IPS-15b (cell line): ENCODE measurements at regions not wholly inside any gene's neighbourhood (a gene's known extent, or its start where the extent isn't known, plus 50 kb on each side); places are given as distances from the start of the nearest gene placed in this dataset.
"Not testable (repeated sequence)": the region's sequence is repeated elsewhere in the genome, so short reads cannot be mapped to it uniquely, and the experiment has no call there.

Experiments
- H3K27me3 ChIP-seq: one replicate; pipeline ENCODE4 v1.6.1; 2013; ENCODE audit warnings: low read length; ENCODE audit not compliant: control insufficient read depth, insufficient read depth
- H3K36me3 ChIP-seq: one replicate; pipeline ENCODE4 v1.6.1; 2013; ENCODE audit warnings: low read length; ENCODE audit not compliant: control insufficient read depth, insufficient read depth
- H3K4me1 ChIP-seq: one replicate; pipeline ENCODE4 v1.6.1; 2013; ENCODE audit warnings: mild to moderate bottlenecking, low read length; ENCODE audit not compliant: control insufficient read depth, insufficient read depth
- H3K4me3 ChIP-seq: one replicate; pipeline ENCODE4 v1.5.1; 2013; ENCODE audit warnings: low read depth, low read length
- H3K9ac ChIP-seq: one replicate; pipeline ENCODE4 v1.6.1; 2013; ENCODE audit warnings: low read depth, mild to moderate bottlenecking, low read length
- H3K9me3 ChIP-seq: one replicate; pipeline ENCODE4 v1.6.1; 2013; ENCODE audit warnings: mild to moderate bottlenecking, low read length; ENCODE audit not compliant: control insufficient read depth, insufficient read depth

DNA sequence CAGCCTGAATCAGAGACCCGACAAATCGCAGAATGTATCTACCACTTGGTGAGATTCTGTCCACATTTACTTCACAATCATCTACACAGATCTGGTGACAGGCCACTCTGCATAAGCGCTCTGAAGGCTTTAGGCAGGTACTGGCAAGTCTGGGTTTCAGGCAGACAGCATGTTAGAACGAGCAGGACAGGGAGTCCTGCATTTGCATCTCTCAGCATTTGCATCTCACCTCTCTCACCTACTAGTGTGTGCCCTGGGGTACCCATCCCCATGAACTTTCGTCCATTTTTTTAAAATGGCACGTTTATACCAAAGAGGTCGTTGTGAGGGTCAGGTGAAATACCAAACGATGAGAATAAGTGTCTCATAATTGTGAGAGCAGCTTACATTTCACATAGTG, 108.2 kb downstream of the SPATA31A1 start:
- H3K4me1 ChIP-seq, H3K36me3 ChIP-seq, H3K27me3 ChIP-seq, H3K9ac ChIP-seq, H3K9me3 ChIP-seq: not testable (repeated sequence)
- H3K4me3 ChIP-seq, result peak overlapping the region; percentile 30

DNA sequence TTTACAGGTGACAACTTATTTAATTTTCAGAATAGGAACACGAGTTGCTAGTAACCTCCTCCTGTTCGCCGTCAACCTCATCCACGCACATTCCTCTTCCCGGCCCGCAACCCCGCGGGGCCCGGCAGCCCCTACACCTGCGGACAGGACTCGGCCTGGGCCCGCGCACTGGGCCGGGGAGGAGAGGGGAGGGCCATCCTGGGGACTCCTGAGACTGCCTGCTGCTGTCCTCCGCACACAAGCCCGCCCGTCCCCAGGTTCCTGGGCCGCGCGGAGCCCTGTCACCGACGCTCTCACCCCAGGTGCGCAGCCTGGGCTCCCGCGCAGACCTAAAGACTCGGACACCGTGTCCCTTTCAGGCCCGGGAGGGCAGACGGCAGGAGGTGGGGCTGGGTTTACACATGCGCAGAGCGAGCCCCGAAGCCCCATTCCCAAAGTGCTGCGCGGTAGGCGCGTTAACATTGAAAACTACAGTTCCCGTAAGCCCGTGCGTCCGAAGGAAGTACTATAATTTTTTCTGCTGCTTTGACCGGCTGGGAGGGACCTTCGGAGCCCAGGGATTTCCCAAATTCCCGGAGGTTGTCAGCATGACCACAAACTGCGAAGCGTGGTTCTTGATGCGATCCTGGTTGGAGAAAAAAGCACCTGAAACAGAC, 108.8 kb downstream of the SPATA31A1 start:
- H3K4me3 ChIP-seq, result peak overlapping the region; percentile 30
- H3K36me3 ChIP-seq, H3K9ac ChIP-seq, H3K4me1 ChIP-seq, H3K27me3 ChIP-seq, H3K9me3 ChIP-seq: not testable (repeated sequence)

DNA sequence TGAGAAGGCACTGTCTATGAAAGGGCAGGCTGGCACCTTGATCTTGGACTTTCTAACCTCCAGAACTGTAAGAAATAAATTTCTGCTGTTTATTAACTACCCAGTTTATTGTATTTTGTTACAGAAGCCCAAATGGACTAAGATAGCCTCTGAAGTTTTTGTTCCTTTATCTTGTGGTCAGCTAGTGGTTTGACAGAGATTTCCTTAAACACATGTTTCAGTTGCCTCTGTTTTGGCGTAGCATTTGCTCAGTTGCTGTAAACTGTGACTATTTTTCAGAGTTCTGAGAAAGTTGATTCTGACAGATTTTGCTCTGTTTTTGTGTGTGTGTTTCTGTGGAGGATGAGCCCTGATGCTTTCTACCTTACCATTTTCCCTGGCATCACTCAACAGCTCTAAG, 119.0 kb downstream of the SPATA31A1 start:
- not testable (repeated sequence) for H3K9ac ChIP-seq, H3K36me3 ChIP-seq, H3K4me1 ChIP-seq, H3K27me3 ChIP-seq, H3K4me3 ChIP-seq, H3K9me3 ChIP-seq

DNA sequence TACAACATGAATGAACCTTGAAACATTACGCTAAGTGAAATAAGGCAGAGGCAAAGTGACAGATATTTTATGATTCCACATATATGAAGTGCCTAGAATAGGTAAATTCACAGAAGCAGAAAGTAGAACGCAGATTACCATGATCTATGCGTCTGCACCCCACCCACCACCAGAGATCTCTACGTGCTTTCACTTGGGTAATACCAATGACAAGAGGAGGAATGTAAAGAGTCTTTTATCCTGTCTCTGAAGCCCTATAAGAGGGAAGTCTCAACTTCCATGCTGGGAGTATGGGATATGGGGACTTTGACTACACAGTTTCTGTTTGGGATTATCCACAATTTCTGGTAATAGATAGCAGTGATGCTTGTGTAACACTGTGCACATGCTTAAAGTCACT, 127.6 kb downstream of the SPATA31A1 start:
- not testable (repeated sequence) for H3K4me3 ChIP-seq, H3K4me1 ChIP-seq, H3K9me3 ChIP-seq, H3K27me3 ChIP-seq, H3K36me3 ChIP-seq, H3K9ac ChIP-seq

DNA sequence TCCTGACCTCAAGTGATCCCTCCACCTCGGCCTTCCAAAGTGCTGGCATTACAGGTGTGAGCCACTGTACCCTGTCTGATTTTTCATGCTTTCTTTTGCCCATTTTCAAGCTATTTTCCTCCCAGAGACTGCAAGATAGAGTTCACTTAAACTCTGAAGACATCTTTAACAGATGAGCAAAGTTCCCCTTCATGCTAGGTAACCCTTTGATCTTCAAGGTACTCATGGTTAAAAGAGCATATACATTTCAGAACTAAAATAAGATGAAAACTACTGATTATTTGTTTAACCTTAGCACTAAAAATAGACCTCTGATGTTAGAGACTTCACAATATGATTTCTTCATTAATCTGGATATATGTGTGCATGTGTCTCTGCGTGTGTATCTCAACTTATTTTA, 128.4 kb downstream of the SPATA31A1 start:
- H3K9me3 ChIP-seq, H3K4me3 ChIP-seq, H3K9ac ChIP-seq, H3K36me3 ChIP-seq, H3K27me3 ChIP-seq, H3K4me1 ChIP-seq: not testable (repeated sequence)

DNA sequence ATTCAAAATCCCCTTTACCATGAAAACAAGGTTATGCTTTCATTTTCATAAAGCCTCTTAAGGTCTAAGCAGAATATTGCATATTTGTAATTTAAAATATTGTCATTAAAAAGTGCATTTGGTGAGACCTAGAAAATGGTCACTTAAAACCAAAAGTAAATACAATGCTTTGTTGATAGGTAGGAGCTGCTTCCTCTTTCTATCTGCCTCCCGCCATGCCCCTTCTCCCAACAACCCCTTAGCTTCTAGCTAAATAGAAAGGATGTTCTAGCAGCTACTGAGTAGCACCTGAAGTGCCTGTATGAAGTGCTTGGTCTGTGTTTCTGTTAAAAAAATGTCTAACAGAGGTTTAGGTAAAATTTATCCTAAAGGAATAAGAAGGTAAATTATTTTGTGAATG, 128.8 kb downstream of the SPATA31A1 start:
- H3K9ac ChIP-seq, H3K4me3 ChIP-seq, H3K9me3 ChIP-seq, H3K4me1 ChIP-seq, H3K27me3 ChIP-seq, H3K36me3 ChIP-seq: not testable (repeated sequence)

DNA sequence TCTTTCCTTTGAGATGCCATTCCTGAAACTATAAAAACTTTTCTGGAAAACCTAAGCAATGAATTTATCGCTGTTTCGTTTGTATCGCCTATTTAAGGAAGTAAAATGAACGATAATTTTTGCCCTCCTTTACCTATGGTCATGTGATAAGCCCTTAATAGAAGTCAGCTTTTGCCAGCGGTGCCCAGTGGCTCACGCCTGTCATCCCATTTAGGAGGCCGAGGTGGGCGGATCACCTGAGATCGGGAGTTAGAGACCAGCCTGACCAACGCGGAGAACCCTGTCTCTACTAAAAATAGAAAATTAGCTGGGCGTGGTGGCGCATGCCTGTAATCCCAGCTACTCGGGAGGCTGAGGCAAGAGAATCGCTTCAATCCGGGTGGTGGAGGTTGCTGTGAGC, 132.0 kb downstream of the SPATA31A1 start:
- H3K4me1 ChIP-seq, H3K36me3 ChIP-seq, H3K9me3 ChIP-seq, H3K4me3 ChIP-seq, H3K27me3 ChIP-seq, H3K9ac ChIP-seq: not testable (repeated sequence)

DNA sequence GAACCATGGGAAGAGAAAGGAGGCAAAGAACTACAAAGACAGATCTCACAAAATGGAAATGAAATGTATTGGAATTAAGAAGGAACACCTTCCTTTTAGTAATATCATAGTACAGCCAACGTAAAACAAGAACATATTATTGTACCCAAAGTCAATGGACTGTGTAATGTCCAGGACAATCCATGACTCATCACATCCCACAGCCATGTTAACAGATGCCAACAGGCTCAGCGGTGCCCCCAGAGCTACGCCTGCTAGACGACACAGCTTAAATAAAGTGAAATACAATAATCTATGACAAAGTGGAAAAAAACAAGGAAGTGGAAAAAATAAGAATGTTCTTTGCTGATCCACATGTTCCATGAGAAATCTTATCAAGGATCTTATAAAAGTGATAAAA, 140.8 kb downstream of the SPATA31A1 start:
- H3K4me3 ChIP-seq, H3K27me3 ChIP-seq, H3K4me1 ChIP-seq, H3K36me3 ChIP-seq, H3K9me3 ChIP-seq, H3K9ac ChIP-seq: not testable (repeated sequence)

DNA sequence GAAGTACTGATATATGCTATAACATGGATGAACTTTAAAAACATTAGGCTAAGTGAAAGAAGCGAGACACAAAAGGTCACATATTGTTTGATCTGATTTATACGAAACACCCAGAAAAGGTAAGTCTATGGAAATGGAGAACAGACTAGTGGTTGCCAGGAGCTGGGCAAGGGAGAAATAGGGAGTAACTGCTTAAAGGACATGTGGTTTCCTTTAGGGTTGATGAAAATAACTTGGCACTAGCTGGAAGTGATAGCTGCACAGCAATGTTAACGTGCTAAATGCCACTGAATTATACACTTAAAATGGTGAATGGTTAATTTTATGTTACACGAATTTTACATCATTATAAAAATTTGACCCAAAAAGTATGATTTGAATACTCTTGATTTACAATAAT, 147.7 kb downstream of the SPATA31A1 start:
- not testable (repeated sequence) for H3K9me3 ChIP-seq, H3K4me3 ChIP-seq, H3K4me1 ChIP-seq, H3K9ac ChIP-seq, H3K36me3 ChIP-seq, H3K27me3 ChIP-seq

DNA sequence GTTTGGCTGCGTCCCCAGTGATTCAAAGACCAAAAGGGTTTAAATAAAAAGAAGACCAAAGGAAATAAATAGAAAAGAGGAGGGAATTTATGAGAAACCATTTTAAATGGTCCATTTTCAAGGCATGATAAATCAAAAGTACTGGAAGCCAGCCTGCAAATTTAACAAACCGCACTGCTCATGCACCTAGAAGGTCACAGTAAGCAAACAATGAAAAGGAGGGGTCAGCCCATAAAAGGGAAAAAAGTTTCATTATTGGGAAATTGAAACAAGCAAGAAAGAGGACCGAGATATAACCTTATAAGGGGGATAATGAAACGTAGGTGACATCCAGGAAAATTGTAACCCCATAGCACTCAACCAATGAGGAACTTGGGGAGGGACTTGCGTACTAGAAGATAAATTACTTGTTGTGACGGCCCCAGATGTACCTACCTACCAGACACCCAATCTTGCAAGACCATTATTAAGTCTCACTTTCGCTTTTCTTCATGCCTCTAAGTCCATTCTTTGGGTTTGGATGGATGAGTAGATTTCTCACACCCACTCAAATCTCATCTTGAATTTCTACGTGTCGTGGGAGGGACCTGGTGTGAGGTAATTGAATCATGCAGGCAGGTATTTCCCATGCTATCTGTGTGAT, 172.0 kb downstream of the SPATA31A1 start:
- not testable (repeated sequence) for H3K27me3 ChIP-seq, H3K9me3 ChIP-seq, H3K4me1 ChIP-seq, H3K36me3 ChIP-seq, H3K9ac ChIP-seq, H3K4me3 ChIP-seq

DNA sequence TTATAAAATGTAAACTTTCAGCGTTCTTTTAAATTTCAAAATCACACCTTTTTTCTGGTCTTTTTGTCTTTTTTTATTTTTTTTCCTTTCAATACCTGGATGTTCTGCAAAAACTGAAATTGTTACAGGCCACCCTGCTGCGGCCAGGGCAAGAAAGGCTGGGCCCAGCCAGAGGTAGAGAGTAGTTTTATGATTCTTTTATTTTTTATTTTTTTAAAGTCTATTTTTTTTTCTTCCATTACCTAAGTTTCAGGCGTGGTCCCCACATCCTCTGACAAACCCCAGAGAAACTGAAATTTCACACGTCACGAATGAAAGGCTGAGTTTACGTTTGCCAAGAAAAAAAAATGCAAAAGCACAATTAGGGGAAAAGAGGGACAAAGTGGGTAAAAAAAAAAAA, 177.1 kb downstream of the SPATA31A1 start:
- not testable (repeated sequence) for H3K27me3 ChIP-seq, H3K4me3 ChIP-seq, H3K9ac ChIP-seq, H3K4me1 ChIP-seq, H3K9me3 ChIP-seq, H3K36me3 ChIP-seq

DNA sequence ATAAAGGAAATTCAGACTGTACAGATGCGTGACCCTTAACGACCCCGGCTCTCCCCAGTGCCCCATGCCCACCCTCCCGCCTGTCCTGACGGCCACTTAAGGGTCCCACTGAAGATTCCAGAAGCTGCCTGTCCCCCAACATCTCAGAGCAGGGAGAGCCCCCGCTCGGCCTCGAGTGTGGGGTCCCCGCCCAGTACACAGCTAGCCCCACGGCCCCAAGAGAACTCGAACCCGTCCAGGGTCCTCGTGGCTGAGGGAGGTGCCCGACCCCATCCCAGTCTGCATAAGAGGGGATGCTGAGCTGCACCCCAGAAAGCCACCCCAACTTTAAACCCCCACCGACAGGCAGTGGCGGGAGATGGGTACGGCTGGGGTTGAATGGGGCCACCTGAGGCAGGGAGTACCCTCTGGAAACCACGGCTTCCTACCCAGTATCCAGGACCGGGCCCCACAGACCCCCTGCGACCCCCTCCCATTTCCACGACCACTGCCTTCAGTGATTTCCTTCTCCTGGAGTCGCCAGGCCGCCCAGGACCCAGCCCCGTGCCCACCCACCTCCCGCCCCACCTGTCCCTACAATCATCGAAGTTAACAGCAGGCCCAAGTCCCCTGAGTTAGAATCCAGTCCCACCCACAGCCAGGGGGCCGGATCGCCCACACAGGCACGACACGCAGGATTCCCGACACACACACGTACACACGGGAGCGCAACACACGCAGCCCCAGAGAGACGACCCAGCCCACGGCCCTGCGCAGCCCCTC, 177.7 kb downstream of the SPATA31A1 start:
- H3K4me3 ChIP-seq, H3K36me3 ChIP-seq, H3K9me3 ChIP-seq, H3K4me1 ChIP-seq, H3K27me3 ChIP-seq, H3K9ac ChIP-seq: not testable (repeated sequence)
